ENCODE measurements at regions not wholly inside any gene's neighbourhood (a gene's known extent, or its start where the extent isn't known, plus 50 kb on each side); places are given as distances from the start of the nearest gene placed in this dataset.

GRCh38 chr7:64469673-64470072 lies 93.2 kb downstream of the ZNF680 start:
- TF ChIP-seq BCL3 (IDR thresholded peaks at IDR 0.05; ENCODE audit: borderline replicate concordance, insufficient read depth, low read depth, low read length, poor library complexity, severe bottlenecking) (no peak), YBX1 (IDR thresholded peaks at IDR 0.05) (no peak), POLR2AphosphoS5 (IDR thresholded peaks at IDR 0.05; ENCODE audit: low read length) (no peak), CTCF (IDR thresholded peaks at IDR 0.05 in 2 of 3, conservative IDR thresholded peaks at IDR 0.05 in 1 of 3; ENCODE audit: control insufficient read depth in 2 of 3, extremely low read depth in 1 of 3, insufficient read depth in 1 of 3, low read depth in 3 of 3, low read length in 3 of 3) (no peak), KLF5 (IDR thresholded peaks at IDR 0.05; ENCODE audit: partially characterized antibody) (no peak), ZNF592 (IDR thresholded peaks at IDR 0.05) (no peak), ZBED1 (IDR thresholded peaks at IDR 0.05; ENCODE audit: borderline replicate concordance) (no peak), SREBF1 (IDR thresholded peaks at IDR 0.05; ENCODE audit: low read length) (no peak), ETV6 (conservative IDR thresholded peaks at IDR 0.05 in 1 of 2, IDR thresholded peaks at IDR 0.05 in 1 of 2; ENCODE audit: borderline replicate concordance in 1 of 2, low read depth in 1 of 2) (no peak), RAD21 (IDR thresholded peaks at IDR 0.05; ENCODE audit: insufficient read depth, low read depth, low read length) (no peak), POLR2A (IDR thresholded peaks at IDR 0.05; ENCODE audit: low read depth, low read length) (no peak), USF2 (IDR thresholded peaks at IDR 0.05; ENCODE audit: borderline replicate concordance, low read depth, low read length) (no peak)
